ENCODE measurements at regions not wholly inside any gene's neighbourhood (a gene's known extent, or its start where the extent isn't known, plus 50 kb on each side); places are given as distances from the start of the nearest gene placed in this dataset.

- H3K4me3 Mint-ChIP-seq (ENCODE audit: unreplicated experiment): no peak overlapping the region
- peaks cover 1% of the 10 kb centered on the region for H3K27me3 Mint-ChIP-seq (ENCODE audit: unreplicated experiment)
- no peaks in the 10 kb centered on the region for H3K4me1 Mint-ChIP-seq (ENCODE audit: unreplicated experiment)
- H3K36me3 Mint-ChIP-seq (ENCODE audit: low read depth, unreplicated experiment): peaks cover 18% of the 10 kb centered on the region
- DNase-seq (ENCODE audit: low spot score): no peak
- H3K27ac Mint-ChIP-seq (ENCODE audit: unreplicated experiment): no peak overlapping the region
- peaks cover 16% of the 10 kb centered on the region for H3K9me3 Mint-ChIP-seq (ENCODE audit: unreplicated experiment)
- TF ChIP-seq CTCF (IDR thresholded peaks at IDR 0.05; ENCODE audit: unreplicated experiment): no peak
Observed at GRCh38 chr3:176512037-176512436, 685.2 kb downstream of the TBL1XR1 start.

GRCh38 chr3:176510097-176510496, 687.2 kb downstream of the TBL1XR1 start:
- peaks cover 18% of the 10 kb centered on the region for H3K36me3 Mint-ChIP-seq (ENCODE audit: low read depth, unreplicated experiment)
- no peak overlapping the region for H3K4me3 Mint-ChIP-seq (ENCODE audit: unreplicated experiment)
- no peak overlapping the region for H3K27ac Mint-ChIP-seq (ENCODE audit: unreplicated experiment)
- H3K4me1 Mint-ChIP-seq (ENCODE audit: unreplicated experiment): no peaks in the 10 kb centered on the region
- no peak for TF ChIP-seq CTCF (IDR thresholded peaks at IDR 0.05; ENCODE audit: unreplicated experiment)
- peaks cover 16% of the 10 kb centered on the region for H3K9me3 Mint-ChIP-seq (ENCODE audit: unreplicated experiment)
- H3K27me3 Mint-ChIP-seq (ENCODE audit: unreplicated experiment): peaks cover 1% of the 10 kb centered on the region
- DNase-seq (ENCODE audit: low spot score): no peak

GRCh38 chr3:176505878-176506621, 691.2 kb downstream of the TBL1XR1 start:
- Mint-ChIP-seq H3K4me3 (ENCODE audit: unreplicated experiment) (no peak overlapping the region), H3K36me3 (ENCODE audit: low read depth, unreplicated experiment) (no peaks in the 10 kb centered on the region), H3K27me3 (ENCODE audit: unreplicated experiment) (peaks cover 1% of the 10 kb centered on the region), H3K9me3 (ENCODE audit: unreplicated experiment) (no peaks in the 10 kb centered on the region), H3K4me1 (ENCODE audit: unreplicated experiment) (no peaks in the 10 kb centered on the region), H3K27ac (ENCODE audit: unreplicated experiment) (no peak overlapping the region)
- no peak for DNase-seq (ENCODE audit: low spot score)
- no peak for TF ChIP-seq CTCF (IDR thresholded peaks at IDR 0.05; ENCODE audit: unreplicated experiment)

GRCh38 chr3:176491084-176491483, 706.2 kb downstream of the TBL1XR1 start:
- Mint-ChIP-seq H3K9me3 (ENCODE audit: unreplicated experiment) (no peaks in the 10 kb centered on the region), H3K36me3 (ENCODE audit: low read depth, unreplicated experiment) (no peaks in the 10 kb centered on the region), H3K27ac (ENCODE audit: unreplicated experiment) (no peak overlapping the region), H3K4me3 (ENCODE audit: unreplicated experiment) (no peak overlapping the region), H3K4me1 (ENCODE audit: unreplicated experiment) (no peaks in the 10 kb centered on the region), H3K27me3 (ENCODE audit: unreplicated experiment) (no peaks in the 10 kb centered on the region)
- no peak for DNase-seq (ENCODE audit: low spot score)
- TF ChIP-seq CTCF (IDR thresholded peaks at IDR 0.05; ENCODE audit: unreplicated experiment): no peak

GRCh38 chr3:176490357-176490756, 706.9 kb downstream of the TBL1XR1 start:
- H3K36me3 Mint-ChIP-seq (ENCODE audit: low read depth, unreplicated experiment): no peaks in the 10 kb centered on the region
- H3K4me1 Mint-ChIP-seq (ENCODE audit: unreplicated experiment): no peaks in the 10 kb centered on the region
- no peak for DNase-seq (ENCODE audit: low spot score)
- no peaks in the 10 kb centered on the region for H3K27me3 Mint-ChIP-seq (ENCODE audit: unreplicated experiment)
- no peak for TF ChIP-seq CTCF (IDR thresholded peaks at IDR 0.05; ENCODE audit: unreplicated experiment)
- no peak overlapping the region for H3K4me3 Mint-ChIP-seq (ENCODE audit: unreplicated experiment)
- no peaks in the 10 kb centered on the region for H3K9me3 Mint-ChIP-seq (ENCODE audit: unreplicated experiment)
- no peak overlapping the region for H3K27ac Mint-ChIP-seq (ENCODE audit: unreplicated experiment)

All from endothelial cell (in vitro differentiated cells).